GM19043 (cell line): ENCODE measurements at regions not wholly inside any gene's neighbourhood (a gene's known extent, or its start where the extent isn't known, plus 50 kb on each side); places are given as distances from the start of the nearest gene placed in this dataset.

Experiments
- ATAC-seq: cut with Tn5 transposase; IDR thresholded peaks from one replicate; pipeline ENCODE4 v1.9.1; 2021; ENCODE audit warnings: low read depth; ENCODE audit not compliant: unreplicated experiment

- ATAC-seq, result no peak
These were observed 246.6 kb upstream of the PLET1 start for GRCh38 chr11:112507281-112507680.

GRCh38 chr11:112508750-112509149 is 248.1 kb upstream of the PLET1 start:
- ATAC-seq, result no peak

GRCh38 chr11:112509300-112509699 is 248.6 kb upstream of the PLET1 start:
- ATAC-seq, result no peak

GRCh38 chr11:112511271-112511670 is 250.6 kb upstream of the PLET1 start:
- no peak for ATAC-seq

GRCh38 chr11:112511911-112512310 is 251.3 kb upstream of the PLET1 start:
- no peak for ATAC-seq

GRCh38 chr11:112513417-112513816 is 252.8 kb upstream of the PLET1 start:
- ATAC-seq, result no peak

GRCh38 chr11:112514011-112514740 is 253.5 kb upstream of the PLET1 start:
- ATAC-seq, result no peak

- no peak for ATAC-seq
These were observed 255.6 kb upstream of the PLET1 start for GRCh38 chr11:112516261-112516660.

- no peak for ATAC-seq
These were observed 256.1 kb upstream of the PLET1 start for GRCh38 chr11:112516755-112517154.

GRCh38 chr11:112518371-112518770 is 257.7 kb upstream of the PLET1 start:
- ATAC-seq, result no peak

- ATAC-seq, result no peak
These were observed 259.1 kb upstream of the PLET1 start for GRCh38 chr11:112519751-112520150.

GRCh38 chr11:112520354-112520753 is 259.7 kb upstream of the PLET1 start:
- no peak for ATAC-seq

- ATAC-seq, result no peak
These were observed 261.9 kb upstream of the PLET1 start for GRCh38 chr11:112522536-112522935.

GRCh38 chr11:112523031-112523430 is 262.4 kb upstream of the PLET1 start:
- ATAC-seq, result no peak

GRCh38 chr11:112523477-112523876 is 262.8 kb upstream of the PLET1 start:
- ATAC-seq, result no peak

- no peak for ATAC-seq
These were observed 263.3 kb upstream of the PLET1 start for GRCh38 chr11:112523951-112524350.

- ATAC-seq, result no peak
These were observed 264.1 kb upstream of the PLET1 start for GRCh38 chr11:112524798-112525197.

GRCh38 chr11:112525270-112525669 is 264.6 kb upstream of the PLET1 start:
- no peak for ATAC-seq

GRCh38 chr11:112525844-112526590 is 265.4 kb upstream of the PLET1 start:
- ATAC-seq, result no peak

GRCh38 chr11:112526699-112527416 is 266.2 kb upstream of the PLET1 start:
- no peak for ATAC-seq

- no peak for ATAC-seq
These were observed 268.4 kb upstream of the PLET1 start for GRCh38 chr11:112529071-112529470.
